Nephron (organoid): ENCODE measurements at regions not wholly inside any gene's neighbourhood (a gene's known extent, or its start where the extent isn't known, plus 50 kb on each side); places are given as distances from the start of the nearest gene placed in this dataset.

Source experiments
- H3K27ac Mint-ChIP-seq, 3 experiments: 2 replicates each; pipeline ENCODE4 v1.8.0; 2020; ENCODE audit warnings: mixed read lengths in 3 of 3, mild to moderate bottlenecking in 2 of 3, moderate library complexity in 1 of 3
- H3K27me3 Mint-ChIP-seq: 2 replicates; pipeline ENCODE4 v1.8.0; 2021; ENCODE audit warnings: low read depth, mild to moderate bottlenecking, moderate library complexity, mixed read lengths
- H3K36me3 Mint-ChIP-seq: 2 replicates; pipeline ENCODE4 v1.8.0; 2020; ENCODE audit warnings: low read depth, mixed read lengths
- H3K4me1 Mint-ChIP-seq: 2 replicates; pipeline ENCODE4 v1.8.0; 2020; ENCODE audit warnings: mixed read lengths
- H3K4me3 Mint-ChIP-seq, 3 experiments: 2 replicates each; pipeline ENCODE4 v1.8.0; 2020; ENCODE audit warnings: mild to moderate bottlenecking in 3 of 3, mixed read lengths in 3 of 3, moderate library complexity in 2 of 3
- H3K9me3 Mint-ChIP-seq: 2 replicates; pipeline ENCODE4 v1.8.0; 2020; ENCODE audit warnings: mixed read lengths
- TF ChIP-seq, protein P1 (sequence below), 3 experiments: fragments of 200-600 bp; sonication (generic); IDR thresholded peaks; one replicate each; pipeline ENCODE4 v1.5.0; 2021; ENCODE audit warnings: antibody characterized with exemption in 3 of 3; ENCODE audit not compliant: unreplicated experiment in 3 of 3

DNA sequence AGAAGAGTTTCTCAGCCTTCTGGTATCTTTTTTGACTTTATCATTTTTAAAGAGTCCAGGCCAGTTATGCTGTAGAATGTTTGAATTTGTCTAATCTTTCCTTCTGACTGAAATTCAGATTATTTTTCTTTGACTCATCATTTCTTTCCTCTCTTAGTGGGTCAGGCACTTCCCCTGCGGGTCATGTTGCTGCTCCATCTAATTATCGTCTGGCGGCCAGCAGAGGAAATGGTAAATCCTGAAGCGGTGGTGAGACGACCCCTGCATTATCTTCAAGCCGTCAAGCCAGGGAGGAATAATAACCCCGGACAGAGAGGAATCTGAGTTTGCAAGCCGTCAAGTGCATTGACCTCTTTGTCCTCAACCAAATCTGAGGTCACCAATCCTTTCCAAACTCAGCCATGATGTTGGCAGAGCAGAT lies 102.1 kb downstream of the ADSS2 start:
- no peaks in the 10 kb centered on the region for H3K9me3 Mint-ChIP-seq
- TF ChIP-seq, protein P1, sequence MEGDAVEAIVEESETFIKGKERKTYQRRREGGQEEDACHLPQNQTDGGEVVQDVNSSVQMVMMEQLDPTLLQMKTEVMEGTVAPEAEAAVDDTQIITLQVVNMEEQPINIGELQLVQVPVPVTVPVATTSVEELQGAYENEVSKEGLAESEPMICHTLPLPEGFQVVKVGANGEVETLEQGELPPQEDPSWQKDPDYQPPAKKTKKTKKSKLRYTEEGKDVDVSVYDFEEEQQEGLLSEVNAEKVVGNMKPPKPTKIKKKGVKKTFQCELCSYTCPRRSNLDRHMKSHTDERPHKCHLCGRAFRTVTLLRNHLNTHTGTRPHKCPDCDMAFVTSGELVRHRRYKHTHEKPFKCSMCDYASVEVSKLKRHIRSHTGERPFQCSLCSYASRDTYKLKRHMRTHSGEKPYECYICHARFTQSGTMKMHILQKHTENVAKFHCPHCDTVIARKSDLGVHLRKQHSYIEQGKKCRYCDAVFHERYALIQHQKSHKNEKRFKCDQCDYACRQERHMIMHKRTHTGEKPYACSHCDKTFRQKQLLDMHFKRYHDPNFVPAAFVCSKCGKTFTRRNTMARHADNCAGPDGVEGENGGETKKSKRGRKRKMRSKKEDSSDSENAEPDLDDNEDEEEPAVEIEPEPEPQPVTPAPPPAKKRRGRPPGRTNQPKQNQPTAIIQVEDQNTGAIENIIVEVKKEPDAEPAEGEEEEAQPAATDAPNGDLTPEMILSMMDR (IDR thresholded peaks at IDR 0.05; ENCODE audit: unreplicated experiment in 3 of 3): no peak
- H3K4me3 Mint-ChIP-seq: no peak overlapping the region
- peaks cover 30% of the 10 kb centered on the region for H3K4me1 Mint-ChIP-seq
- no peak overlapping the region for H3K27ac Mint-ChIP-seq
- H3K27me3 Mint-ChIP-seq: peaks cover 16% of the 10 kb centered on the region
- H3K36me3 Mint-ChIP-seq: no peaks in the 10 kb centered on the region

DNA sequence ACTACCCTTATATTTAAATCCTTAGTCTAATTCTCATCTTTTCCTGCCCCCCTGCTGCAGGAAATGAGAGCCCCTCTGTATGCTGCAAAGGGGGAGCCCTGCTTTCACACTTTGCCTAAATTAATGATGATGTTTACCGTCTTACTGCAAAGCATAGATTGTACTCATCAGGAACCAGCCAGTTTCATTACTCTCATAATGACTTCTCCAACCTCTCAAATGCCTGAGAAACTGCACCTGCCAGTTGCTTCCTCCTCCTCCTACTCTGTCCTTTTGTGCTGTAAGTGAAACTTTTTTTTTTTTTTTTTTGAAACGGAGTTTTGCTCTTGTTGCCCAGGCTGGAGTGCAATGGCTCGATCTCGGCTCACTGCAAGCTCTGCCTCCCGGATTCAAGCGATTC lies 101.7 kb downstream of the ADSS2 start:
- Mint-ChIP-seq H3K4me3 (no peak overlapping the region), H3K4me1 (peaks cover 30% of the 10 kb centered on the region), H3K27ac (no peak overlapping the region), H3K27me3 (peaks cover 16% of the 10 kb centered on the region), H3K36me3 (no peaks in the 10 kb centered on the region), H3K9me3 (no peaks in the 10 kb centered on the region)
- TF ChIP-seq, protein P1 (IDR thresholded peaks at IDR 0.05; ENCODE audit: unreplicated experiment in 3 of 3): no peak

DNA sequence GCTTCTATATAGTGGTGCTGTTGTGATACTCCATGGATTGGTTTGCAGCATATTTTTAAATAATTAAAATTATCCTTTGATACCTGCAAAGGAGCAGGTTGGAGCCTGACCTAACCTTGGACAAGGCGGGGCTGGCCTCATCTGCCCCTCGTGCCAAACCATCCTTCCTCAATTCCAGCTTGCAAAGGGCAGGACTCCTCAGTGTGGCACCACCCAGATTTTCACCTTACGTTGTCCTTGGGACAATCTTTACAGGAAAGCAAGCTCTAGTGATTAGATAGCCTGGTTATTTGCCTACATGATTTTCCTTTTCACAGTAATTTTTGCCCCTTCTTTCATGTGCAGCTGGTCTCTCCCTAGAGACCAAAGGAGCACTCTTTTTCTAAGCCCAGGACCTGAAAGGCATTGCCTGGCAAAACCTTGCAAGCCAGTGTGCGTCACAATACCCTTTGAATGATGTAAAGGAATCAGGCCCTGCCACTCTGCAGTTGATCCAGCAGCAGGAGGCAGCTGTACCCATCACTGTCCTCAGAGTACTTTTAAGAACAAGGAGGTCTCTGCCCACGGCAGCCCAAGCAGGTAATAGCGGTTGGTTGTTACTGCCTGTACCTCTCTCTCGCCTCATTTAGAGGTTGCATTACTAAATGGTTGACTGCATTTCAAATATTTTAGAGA lies 99.4 kb downstream of the ADSS2 start:
- H3K27me3 Mint-ChIP-seq: peaks cover 16% of the 10 kb centered on the region
- TF ChIP-seq, protein P1 (IDR thresholded peaks at IDR 0.05; ENCODE audit: unreplicated experiment in 3 of 3): no peak
- peak overlapping the region in 1 of 3 experiments; percentile 13 for H3K27ac Mint-ChIP-seq
- H3K4me1 Mint-ChIP-seq: peaks cover 30% of the 10 kb centered on the region
- H3K36me3 Mint-ChIP-seq: no peaks in the 10 kb centered on the region
- H3K4me3 Mint-ChIP-seq: no peak overlapping the region
- H3K9me3 Mint-ChIP-seq: peaks cover 2% of the 10 kb centered on the region

DNA sequence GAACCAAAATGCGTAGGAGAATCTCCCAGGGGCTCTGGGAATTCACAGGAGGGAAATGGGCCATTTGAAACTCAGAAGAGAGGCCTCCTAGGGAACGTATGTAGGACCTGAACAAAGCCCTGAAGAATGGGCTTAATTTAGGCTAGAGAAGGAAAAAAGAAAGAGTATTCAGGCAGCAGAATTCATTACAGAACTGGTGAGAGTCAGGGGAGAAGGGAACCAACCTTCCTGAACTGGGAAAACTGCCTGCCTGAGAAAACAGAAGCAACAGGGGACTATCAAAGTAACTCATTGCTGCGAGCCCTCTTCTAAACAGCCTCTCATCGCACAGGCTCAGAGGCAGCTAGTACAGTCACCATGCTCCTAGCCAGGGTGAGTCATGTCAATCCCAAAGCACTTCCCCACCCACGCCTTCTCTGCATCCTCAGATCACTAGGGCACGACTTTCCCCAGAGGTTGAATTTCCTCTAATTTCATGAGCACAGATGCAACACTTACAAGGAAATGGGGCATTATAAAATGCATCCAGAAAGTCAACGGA lies 98.1 kb downstream of the ADSS2 start:
- H3K27me3 Mint-ChIP-seq: peaks cover 16% of the 10 kb centered on the region
- H3K4me1 Mint-ChIP-seq: peaks cover 30% of the 10 kb centered on the region
- TF ChIP-seq, protein P1 (IDR thresholded peaks at IDR 0.05; ENCODE audit: unreplicated experiment in 3 of 3): no peak
- peak overlapping the region; percentile 21 to 59 (median 36) for H3K27ac Mint-ChIP-seq
- no peak overlapping the region for H3K4me3 Mint-ChIP-seq
- peaks cover 2% of the 10 kb centered on the region for H3K9me3 Mint-ChIP-seq
- H3K36me3 Mint-ChIP-seq: no peaks in the 10 kb centered on the region

DNA sequence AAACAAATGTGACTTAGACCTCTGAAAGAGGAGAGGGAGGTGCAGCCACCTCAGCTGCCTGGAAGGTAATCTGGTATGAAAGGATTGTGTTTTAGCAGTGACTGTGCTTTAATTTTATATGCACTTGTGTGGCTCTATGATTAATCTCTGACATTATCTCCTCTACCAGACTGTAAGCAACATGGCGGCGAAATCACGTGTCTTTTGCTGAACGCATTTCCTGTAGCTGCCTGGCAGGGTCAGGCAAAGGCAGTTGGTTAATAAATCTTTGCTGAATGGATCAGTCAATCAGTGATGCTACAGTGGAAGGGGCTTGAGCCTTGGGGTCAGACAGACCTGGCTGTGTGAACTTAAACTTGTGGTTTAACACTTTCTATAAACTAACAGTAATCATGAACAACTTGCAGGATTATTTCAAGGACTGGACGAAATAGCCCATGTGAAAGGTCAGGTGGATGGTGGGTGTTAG lies 96.9 kb downstream of the ADSS2 start:
- H3K9me3 Mint-ChIP-seq: peaks cover 2% of the 10 kb centered on the region
- H3K4me1 Mint-ChIP-seq: peaks cover 20% of the 10 kb centered on the region
- no peak overlapping the region for H3K4me3 Mint-ChIP-seq
- TF ChIP-seq, protein P1 (IDR thresholded peaks at IDR 0.05; ENCODE audit: unreplicated experiment in 3 of 3): no peak
- H3K27me3 Mint-ChIP-seq: peaks cover 13% of the 10 kb centered on the region
- H3K36me3 Mint-ChIP-seq: no peaks in the 10 kb centered on the region
- H3K27ac Mint-ChIP-seq: no peak overlapping the region

DNA sequence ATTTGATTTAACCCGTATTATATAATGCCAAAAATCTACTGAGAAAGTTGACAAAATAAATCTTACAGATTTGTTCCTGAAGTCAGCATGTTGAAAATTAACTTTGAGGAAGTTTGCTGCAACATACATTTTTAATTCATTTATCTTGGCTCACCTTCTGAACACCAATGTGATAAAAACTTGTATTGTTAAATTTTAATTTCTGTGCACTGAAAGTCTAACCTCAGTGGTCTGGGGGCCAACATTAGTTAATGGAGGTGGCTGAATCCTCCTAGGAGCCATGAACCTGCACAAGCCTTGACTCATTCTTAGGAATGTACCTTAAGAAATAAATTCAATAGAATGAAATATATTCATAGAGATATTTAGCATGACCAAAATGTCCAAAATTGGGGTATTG lies 95.3 kb downstream of the ADSS2 start:
- Mint-ChIP-seq H3K27me3 (peaks cover 9% of the 10 kb centered on the region), H3K36me3 (no peaks in the 10 kb centered on the region), H3K9me3 (peaks cover 2% of the 10 kb centered on the region), H3K4me3 (no peak overlapping the region), H3K4me1 (peaks cover 17% of the 10 kb centered on the region), H3K27ac (no peak overlapping the region)
- TF ChIP-seq, protein P1 (IDR thresholded peaks at IDR 0.05; ENCODE audit: unreplicated experiment in 3 of 3): no peak
